Heart right ventricle (tissue), 16 donors: ENCODE measurements at regions not wholly inside any gene's neighbourhood (a gene's known extent, or its start where the extent isn't known, plus 50 kb on each side); places are given as distances from the start of the nearest gene placed in this dataset.

Experiments used
- ATAC-seq, 8 donors: fragments of 200-7000 bp; cut with Tn5 transposase; one replicate each; pipeline ENCODE4 v1.9.1; 2020; ENCODE audit warnings: mild to moderate bottlenecking in 8 of 8, moderate library complexity in 8 of 8, moderate number of reproducible peaks in 1 of 8
- DNase-seq, 2 donors: peaks; one replicate each; pipeline ENCODE4 v3.0.0-alpha.2; 2020
- H3K27ac ChIP-seq, 10 donors: fragments of 200-600 bp; sonication (generic) in 2 of 10; one replicate each; pipeline versions ENCODE4 v1.5.0 to v1.8.0; 2020 to 2022; ENCODE audit warnings: mild to moderate bottlenecking in 3 of 10
- H3K27me3 ChIP-seq, 7 donors: fragments of 200-600 bp; one replicate each; pipeline ENCODE4 v1.8.0; 2021 to 2022; ENCODE audit warnings: mild to moderate bottlenecking in 2 of 7
- H3K36me3 ChIP-seq, 9 donors: fragments of 200-600 bp; sonication (generic) in 1 of 9; one replicate each; pipeline versions ENCODE4 v1.5.0 to v1.8.0; 2020 to 2022; ENCODE audit warnings: mild to moderate bottlenecking in 2 of 9
- H3K4me1 ChIP-seq, 9 donors: fragments of 200-600 bp; sonication (generic) in 1 of 9; one replicate each; pipeline versions ENCODE4 v1.5.0 to v1.8.0; 2020 to 2022; ENCODE audit warnings: mild to moderate bottlenecking in 4 of 9
- H3K4me3 ChIP-seq, 10 donors: fragments of 200-600 bp; sonication (generic) in 2 of 10; one replicate each; pipeline versions ENCODE4 v1.5.0 to v1.8.0; 2020 to 2022; ENCODE audit warnings: mild to moderate bottlenecking in 7 of 10, moderate library complexity in 2 of 10
- H3K9me3 ChIP-seq, 11 donors: fragments of 200-600 bp in 10 of 11; sonication (generic) in 2 of 11; one replicate each; pipeline versions ENCODE4 v1.5.0 to v1.8.0; 2013 to 2022; ENCODE audit warnings: mild to moderate bottlenecking in 2 of 11, control low read depth in 1 of 11, moderate library complexity in 1 of 11
- CTCF ChIP-seq, 9 donors: fragments of 200-600 bp; sonication (generic) in 2 of 9; IDR thresholded peaks; one replicate each; pipeline versions ENCODE4 v1.5.0 to v1.8.0; 2021 to 2022; ENCODE audit warnings: antibody characterized with exemption in 9 of 9, mild to moderate bottlenecking in 5 of 9, moderate library complexity in 1 of 9
- WGBS, 2 donors: extraction: QIAGEN DNeasy Blood & Tissue Kit; methylation state at CpG; one replicate each; pipeline ENCODE4 v1.1.7; 2013; ENCODE audit warnings: inconsistent platforms in 1 of 2; 5-methylcytosine and 5-hydroxymethylcytosine counted together
- intact Hi-C, 10 donors: fragments of 100-400 bp; cut with DNase I; formaldehyde crosslinking; loops; one replicate each; pipeline versions ENCODE4 v1.11.1 to v1.14.2; 2022
- donor health status: Arrhythmogenic right ventricular cardiomyopathy.
- donor health status: ischemic (EF 13 %, LVEDD 7.1; RV severe dilation, severe dysfunction).
- donor health status: healthy with polysubstance abuse.
- donor health status: DM: no; HTN: yes; CAD: no.
- donor health status: DM: no; HTN: no; CAD: no.
- donor health status: ischemic (EF 25% LVEDD 6.9; RV normal size, moderate dysfunction).
- donor health status: ischemic (EF 25% LVEDD 5.7; RV mildly dilated, moderate dysfunction).
- donor health status: healthy.
- donor health status: DM: yes; HTN: yes; CAD: no.
- donor health status: Ischemic cardiomyopathy.
- donor health status: ischemic (EF 35%, LVEDD 5.7; RV mildly dilated, moderate dysfunction).
- donor health status: nonischemic (EF 11% LVEDD 7.7; RV severe dilation, severe dysfunction).
- donor health status: DM: yes; HTN: yes; CAD: no.
- donor health status: PGD.
- donor health status: ischemic (EF 29% LVEDD 5.4; RV normal size, mild dysfunction).
- donor health status: nonischemic (EF 23%, LVEDD 6.1; RV moderate dilation, normal function).

GRCh38 chr2:21330786-21331391, 207.1 kb downstream of the TDRD15 start:
- ATAC-seq, result no peak
- H3K27me3 ChIP-seq, result peaks cover 0 to 11% (median 0%) of the 10 kb centered on the region in 7 donors
- no peak for TF ChIP-seq CTCF (IDR thresholded peaks at IDR 0.05)
- no peak for DNase-seq
- intact Hi-C loops, result no loop called here
- peaks cover 0 to 6% (median 0%) of the 10 kb centered on the region in 9 donors for H3K4me1 ChIP-seq
- no peak overlapping the region for H3K4me3 ChIP-seq
- H3K9me3 ChIP-seq, result no peaks in the 10 kb centered on the region
- H3K27ac ChIP-seq, result no peak overlapping the region
- no peaks in the 10 kb centered on the region for H3K36me3 ChIP-seq
- WGBS, 2 donors, result 57 to 58% methylated on average over 5 of the region's 5 CpGs

- no peak for ATAC-seq
- H3K36me3 ChIP-seq, result no peaks in the 10 kb centered on the region
- DNase-seq, result no peak
- peaks cover 0 to 6% (median 0%) of the 10 kb centered on the region in 9 donors for H3K4me1 ChIP-seq
- peaks cover 0 to 3% (median 0%) of the 10 kb centered on the region in 11 donors for H3K9me3 ChIP-seq
- intact Hi-C loops, result no loop called here
- 82 to 89% methylated on average over 3 of the region's 3 CpGs for WGBS, 2 donors
- peaks cover 0 to 4% (median 0%) of the 10 kb centered on the region in 7 donors for H3K27me3 ChIP-seq
- no peak for TF ChIP-seq CTCF (IDR thresholded peaks at IDR 0.05)
- H3K4me3 ChIP-seq, result no peak overlapping the region
- H3K27ac ChIP-seq, result no peak overlapping the region
Observed at GRCh38 chr2:21331625-21332370, 208.0 kb downstream of the TDRD15 start.

- H3K27me3 ChIP-seq, result peaks cover 0 to 4% (median 0%) of the 10 kb centered on the region in 7 donors
- peaks cover 0 to 4% (median 0%) of the 10 kb centered on the region in 11 donors for H3K9me3 ChIP-seq
- ATAC-seq (no peak), DNase-seq (no peak)
- no peaks in the 10 kb centered on the region for H3K36me3 ChIP-seq
- 83% methylated on average over 5 of the region's 5 CpGs for WGBS, 2 donors
- no peak overlapping the region for H3K4me3 ChIP-seq
- H3K4me1 ChIP-seq, result peaks cover 0 to 6% (median 0%) of the 10 kb centered on the region in 9 donors
- no peak overlapping the region for H3K27ac ChIP-seq
- no peak for TF ChIP-seq CTCF (IDR thresholded peaks at IDR 0.05)
- intact Hi-C loops, result no loop called here
Observed at GRCh38 chr2:21332993-21333625, 209.3 kb downstream of the TDRD15 start.

GRCh38 chr2:21333684-21334083, 209.9 kb downstream of the TDRD15 start:
- TF ChIP-seq CTCF (IDR thresholded peaks at IDR 0.05), result no peak
- no peak overlapping the region for H3K27ac ChIP-seq
- WGBS, 2 donors, result 65 to 71% methylated on average over 2 of the region's 2 CpGs
- intact Hi-C loops, result no loop called here
- H3K36me3 ChIP-seq, result no peaks in the 10 kb centered on the region
- ATAC-seq (no peak), DNase-seq (no peak)
- H3K27me3 ChIP-seq, result peaks cover 0 to 4% (median 0%) of the 10 kb centered on the region in 7 donors
- no peak overlapping the region for H3K4me3 ChIP-seq
- H3K4me1 ChIP-seq, result peaks cover 0 to 6% (median 0%) of the 10 kb centered on the region in 9 donors
- peaks cover 0 to 4% (median 0%) of the 10 kb centered on the region in 11 donors for H3K9me3 ChIP-seq
